Endothelial cell of umbilical vein (primary cell): ENCODE measurements at regions not wholly inside any gene's neighbourhood (a gene's known extent, or its start where the extent isn't known, plus 50 kb on each side); places are given as distances from the start of the nearest gene placed in this dataset.

Experiments used
- CTCF ChIP-seq, 2 donors: IDR thresholded peaks; 1 replicate in 1 of 2; 2 replicates in 1 of 2; pipeline ENCODE4 v1.5.1; 2011; ENCODE audit warnings: low read length in 2 of 2, mild to moderate bottlenecking in 2 of 2, moderate library complexity in 2 of 2, control low read depth in 1 of 2, inconsistent platforms in 1 of 2, low read depth in 1 of 2; ENCODE audit not compliant: insufficient read depth in 1 of 2; ENCODE audit errors: extremely low read depth in 1 of 2
- EZH2 ChIP-seq: IDR thresholded peaks from 2 replicates; pipeline ENCODE4 v1.6.1; 2012; ENCODE audit warnings: borderline replicate concordance, low read depth, mild to moderate bottlenecking, moderate library complexity, low read length, inconsistent platforms; ENCODE audit not compliant: severe bottlenecking
- FOS ChIP-seq: IDR thresholded peaks from 2 replicates; pipeline ENCODE4 v1.6.1; 2011; ENCODE audit warnings: mild to moderate bottlenecking, low read length, moderate library complexity, borderline replicate concordance; ENCODE audit not compliant: insufficient read depth
- GATA2 ChIP-seq: IDR thresholded peaks from 2 replicates; pipeline ENCODE4 v1.7.0; 2011; ENCODE audit warnings: low read depth, mild to moderate bottlenecking, moderate library complexity, mixed read lengths, low read length; ENCODE audit not compliant: insufficient read length, insufficient read depth
- POLR2A ChIP-seq: IDR thresholded peaks from 2 replicates; pipeline ENCODE4 v1.6.1; 2012; ENCODE audit warnings: low read depth, mild to moderate bottlenecking, control low read depth, low read length
- POLR2AphosphoS5 ChIP-seq: IDR thresholded peaks from 2 replicates; pipeline ENCODE4 v1.6.1; 2012; ENCODE audit warnings: low read depth, mild to moderate bottlenecking, control low read depth, low read length, moderate library complexity; ENCODE audit not compliant: insufficient read depth
- TF ChIP-seq, protein P1 (sequence below): IDR thresholded peaks from 2 replicates; pipeline ENCODE4 v1.6.1; 2011; ENCODE audit not compliant: insufficient read depth, insufficient read length

DNA sequence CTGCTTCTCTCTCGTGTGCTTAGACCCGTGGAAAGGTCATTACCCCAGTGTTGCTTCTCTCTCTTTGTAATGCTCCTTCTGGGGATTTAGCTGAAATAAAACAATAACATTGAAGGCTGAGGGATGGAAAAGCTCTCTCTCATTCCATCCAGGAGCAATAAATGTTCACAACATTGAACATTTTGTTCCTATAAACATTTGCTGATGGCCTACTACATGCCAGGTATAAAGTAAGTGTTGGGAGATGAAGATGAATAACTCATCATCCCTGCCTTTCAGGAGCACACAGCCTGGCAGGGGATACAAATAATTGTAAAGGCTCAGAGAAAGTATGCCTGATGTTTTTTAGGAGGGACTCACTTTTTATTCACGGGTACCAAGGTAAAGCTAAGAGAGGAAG is 158.1 kb downstream of the KDR start:
- TF ChIP-seq CTCF (IDR thresholded peaks at IDR 0.05; ENCODE audit: extremely low read depth in 1 of 2, insufficient read depth in 1 of 2, low read depth in 1 of 2, low read length in 2 of 2) (no peak), FOS (no peak), POLR2A (no peak), POLR2AphosphoS5 (no peak), GATA2 (no peak), EZH2 (no peak)
- TF ChIP-seq, protein P1, sequence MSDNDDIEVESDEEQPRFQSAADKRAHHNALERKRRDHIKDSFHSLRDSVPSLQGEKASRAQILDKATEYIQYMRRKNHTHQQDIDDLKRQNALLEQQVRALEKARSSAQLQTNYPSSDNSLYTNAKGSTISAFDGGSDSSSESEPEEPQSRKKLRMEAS: no peak
